Skin of body (tissue), 1 donor: ENCODE measurements at regions not wholly inside any gene's neighbourhood (a gene's known extent, or its start where the extent isn't known, plus 50 kb on each side); places are given as distances from the start of the nearest gene placed in this dataset.

Source experiments
- DNase-seq: peaks from one replicate; lab custom pipeline; 2025; lab: John Stamatoyannopoulos, UW

DNA sequence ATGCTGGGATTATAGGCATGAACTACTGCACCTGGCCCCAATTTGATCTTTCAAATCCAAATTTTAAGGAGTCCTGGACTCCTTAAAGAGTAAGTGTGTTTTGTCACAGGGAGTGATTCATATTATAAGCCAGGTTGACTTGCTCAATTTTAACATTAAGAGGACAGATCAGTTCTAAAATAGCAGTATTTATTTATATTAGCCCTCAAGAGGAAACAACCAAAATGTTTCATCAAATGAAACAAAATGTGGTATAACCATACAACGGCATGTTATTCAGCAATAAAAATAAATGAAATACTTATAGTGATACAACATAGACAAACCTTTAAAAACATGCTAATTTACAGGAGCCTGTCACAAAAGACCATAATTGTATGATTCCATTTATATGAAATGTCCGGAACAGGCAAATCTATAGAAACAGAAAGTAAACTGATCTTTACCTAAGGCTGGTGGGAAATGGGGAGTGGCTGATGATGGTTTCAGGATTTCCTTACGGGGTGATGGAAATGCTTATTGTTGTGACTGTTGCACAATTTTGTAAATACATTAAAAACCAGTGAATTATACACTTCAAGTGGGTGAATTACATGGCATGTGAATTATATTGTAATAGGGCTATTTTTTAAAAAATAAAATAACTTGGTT, 637.4 kb downstream of the MMUT start:
- no peak for DNase-seq

DNA sequence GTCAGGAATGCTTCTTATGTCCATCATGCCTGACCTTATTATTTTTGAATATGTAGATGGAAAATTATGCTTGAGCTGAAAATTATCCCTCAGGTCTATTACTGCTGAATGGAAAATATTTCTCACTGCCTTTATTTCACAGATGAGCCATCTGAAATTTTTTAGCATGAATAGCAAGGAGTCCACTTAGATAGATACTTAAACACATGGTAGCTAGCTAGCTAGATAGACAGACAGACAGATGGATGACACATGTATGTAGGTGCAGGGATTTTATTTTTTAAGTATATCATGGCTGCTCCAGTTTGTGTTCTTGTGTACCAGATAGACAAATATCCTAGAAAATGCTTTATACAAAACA, 645.0 kb downstream of the MMUT start:
- DNase-seq: no peak

DNA sequence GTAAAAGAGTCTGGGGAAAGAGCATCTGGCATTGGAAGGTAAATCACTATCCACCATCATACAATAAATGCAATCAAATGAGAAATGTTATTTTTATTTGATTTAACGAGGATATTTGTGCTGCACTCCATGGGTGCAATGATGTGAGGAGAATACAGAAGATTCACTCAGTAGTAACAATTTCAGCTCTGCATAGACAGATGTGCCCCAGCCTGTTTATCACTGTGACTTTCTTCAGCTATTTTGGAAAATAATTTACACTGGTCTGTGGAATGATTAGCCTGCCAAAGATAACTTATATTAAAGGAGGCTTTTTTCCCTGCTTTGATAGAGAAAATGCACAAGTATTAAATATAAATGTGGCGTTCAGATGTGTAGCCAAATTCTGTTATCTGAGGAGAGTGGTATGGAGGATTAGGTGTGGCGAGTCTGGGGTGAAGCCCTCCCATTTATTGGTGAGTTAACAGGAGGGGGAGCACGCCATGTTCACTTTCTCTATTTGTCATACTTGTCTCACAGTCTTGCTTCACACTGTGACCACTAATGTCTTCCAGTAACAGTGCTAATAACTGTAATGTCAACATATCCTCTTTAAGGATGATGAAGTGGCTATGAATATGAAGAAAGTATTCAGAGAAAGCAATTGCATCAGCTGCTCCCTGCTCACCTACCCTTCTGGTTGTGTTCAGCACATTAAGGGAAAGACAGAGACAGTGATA, 645.6 kb downstream of the MMUT start:
- DNase-seq: no peak

DNA sequence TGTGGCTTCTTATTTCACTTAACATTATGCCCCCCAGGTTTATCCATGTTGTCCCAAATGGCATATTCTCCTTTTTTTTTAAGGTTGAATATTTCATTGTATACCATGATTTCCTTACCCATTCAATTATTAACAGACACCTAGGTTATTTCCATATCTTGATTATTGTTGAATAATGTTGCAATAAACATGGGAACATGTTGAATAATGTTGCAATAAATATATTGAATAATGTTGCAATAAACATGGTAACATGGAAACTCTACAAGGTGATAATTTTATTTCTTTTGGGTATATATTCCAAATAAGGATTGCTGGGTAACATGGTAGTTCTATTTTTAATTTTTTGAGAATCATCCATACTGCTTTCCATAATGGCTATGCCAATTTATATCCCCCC, 648.1 kb downstream of the MMUT start:
- no peak for DNase-seq

DNA sequence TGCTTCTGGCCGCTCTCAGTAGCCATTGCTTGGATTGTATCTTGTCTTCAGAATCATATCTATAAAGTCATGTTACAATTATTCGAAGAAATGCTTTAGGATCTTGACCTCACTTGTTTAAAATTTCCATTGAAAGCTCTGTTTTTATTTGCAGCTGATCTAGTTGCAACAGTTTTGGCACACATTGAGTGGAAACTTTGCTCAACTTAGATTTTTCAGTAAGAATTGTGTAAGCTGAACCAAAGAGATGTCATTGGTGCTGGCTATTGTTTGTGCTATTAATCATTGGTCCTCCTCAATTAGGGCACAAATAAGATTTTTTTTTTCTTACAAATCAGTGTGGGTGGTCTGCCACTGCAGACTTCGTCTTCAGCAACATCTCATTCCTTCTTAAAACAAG, 649.2 kb downstream of the MMUT start:
- DNase-seq: no peak

DNA sequence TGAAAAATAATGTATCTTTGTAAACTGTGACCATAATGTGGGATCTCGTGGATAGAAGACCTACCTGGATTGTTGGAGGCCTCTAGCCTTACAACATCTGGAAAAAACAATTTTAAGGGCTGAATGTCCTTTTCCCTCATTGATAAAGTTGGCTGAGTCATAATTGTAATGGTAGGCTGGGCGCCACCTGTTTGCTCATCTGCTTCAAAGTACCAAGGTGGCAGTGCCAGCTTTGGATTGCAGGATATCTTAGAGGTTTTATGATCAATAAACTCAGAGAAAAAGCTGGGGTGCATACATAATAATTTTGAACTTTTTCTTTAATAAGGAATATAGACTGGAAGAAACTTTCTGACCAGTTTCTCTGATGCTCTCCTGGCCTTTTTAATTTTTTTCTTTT, 653.4 kb downstream of the MMUT start:
- no peak for DNase-seq

DNA sequence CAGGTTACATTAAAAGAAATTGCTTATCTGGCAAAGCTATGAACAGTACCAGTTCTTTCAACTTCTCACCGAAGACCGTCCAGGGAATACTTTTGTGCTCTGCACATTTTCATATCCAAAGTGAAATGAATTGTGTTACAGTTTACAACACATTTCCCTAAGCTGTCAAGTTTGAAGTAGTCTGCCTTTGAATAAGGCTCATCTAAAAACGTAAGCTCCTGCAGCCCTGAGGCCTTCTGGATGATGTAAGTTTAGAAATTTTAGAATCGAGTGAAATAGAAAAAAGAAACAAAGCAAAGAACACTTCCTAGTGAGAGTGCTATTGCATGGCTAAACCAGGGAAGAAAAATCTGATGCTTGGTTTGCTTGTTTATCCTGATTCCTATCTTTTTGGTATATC, 653.8 kb downstream of the MMUT start:
- no peak for DNase-seq

DNA sequence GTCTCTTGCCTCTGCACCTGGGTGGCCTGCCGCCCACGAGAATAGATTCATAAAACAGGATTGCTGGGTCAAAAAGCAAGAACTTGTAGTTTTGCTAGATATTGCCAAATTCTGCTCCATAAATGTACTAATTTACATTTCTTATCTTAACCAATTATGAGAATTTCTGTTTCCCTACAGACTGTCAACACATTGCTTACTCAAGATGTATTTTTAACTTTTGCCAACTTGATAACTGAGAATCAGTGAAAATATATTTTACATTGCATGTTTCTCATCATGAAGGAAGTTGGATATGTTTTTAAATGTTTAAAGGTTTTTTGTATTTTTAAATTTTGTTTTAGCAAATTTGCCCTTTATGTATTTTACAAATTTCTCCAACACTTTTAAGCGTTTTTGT, 664.8 kb downstream of the MMUT start:
- no peak for DNase-seq

DNA sequence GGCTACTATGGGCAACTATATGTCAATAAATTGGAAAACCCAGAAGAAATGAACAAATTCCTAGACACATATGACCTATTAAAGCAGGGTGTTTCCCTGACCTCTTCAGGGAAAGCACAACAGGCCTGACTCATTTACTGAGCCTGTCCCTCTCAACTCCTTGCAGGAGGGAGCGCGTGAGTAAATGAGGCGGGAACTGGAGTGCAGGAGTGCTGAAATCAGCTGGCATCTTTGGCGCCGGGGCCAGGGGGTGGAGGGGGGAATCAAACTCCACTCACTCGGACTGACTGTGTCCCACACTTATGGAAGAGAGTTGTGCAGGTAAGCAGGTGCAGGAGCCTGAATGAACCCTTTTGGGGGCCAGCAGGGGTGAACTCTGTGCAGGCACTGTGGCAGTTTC, 671.2 kb upstream of the PTCHD4 start:
- DNase-seq: no peak

DNA sequence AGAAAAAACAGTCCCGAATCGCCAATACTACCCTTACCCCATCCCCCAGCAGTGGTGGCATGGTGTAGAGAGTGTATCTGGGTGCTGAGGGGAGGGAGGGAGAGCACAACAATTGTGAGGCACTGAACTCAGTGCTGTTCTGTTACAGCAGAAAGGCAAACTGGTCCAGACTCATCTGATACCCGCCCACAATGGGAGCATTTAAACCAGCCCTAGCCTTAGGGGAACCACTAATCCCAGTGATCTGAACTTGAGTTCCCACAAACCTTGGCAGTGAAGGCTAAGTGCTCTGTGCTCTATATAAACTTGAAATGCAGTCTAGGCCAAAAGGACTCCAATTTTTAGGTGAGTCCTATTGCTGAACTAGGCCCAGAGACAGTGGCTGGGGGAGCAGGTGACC, 666.4 kb upstream of the PTCHD4 start:
- DNase-seq: no peak

DNA sequence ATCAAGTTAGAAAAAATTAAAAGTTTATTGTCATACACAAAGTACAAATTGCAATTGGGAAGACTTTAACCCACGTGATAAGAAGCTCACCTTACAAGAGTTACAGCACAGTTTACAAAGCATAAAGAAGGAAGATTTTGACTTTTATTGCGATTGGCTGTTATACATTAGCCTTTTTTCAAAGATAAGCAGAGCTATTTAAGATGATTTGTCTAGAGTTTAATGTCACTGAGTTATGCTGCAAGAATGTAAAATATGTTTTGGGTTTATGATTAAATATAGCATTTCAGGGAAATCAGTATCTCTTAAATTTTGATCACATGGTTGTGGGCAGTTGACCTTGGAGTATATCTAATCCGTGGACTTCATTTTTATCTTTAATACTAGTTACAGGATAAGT, 664.2 kb upstream of the PTCHD4 start:
- DNase-seq: no peak

DNA sequence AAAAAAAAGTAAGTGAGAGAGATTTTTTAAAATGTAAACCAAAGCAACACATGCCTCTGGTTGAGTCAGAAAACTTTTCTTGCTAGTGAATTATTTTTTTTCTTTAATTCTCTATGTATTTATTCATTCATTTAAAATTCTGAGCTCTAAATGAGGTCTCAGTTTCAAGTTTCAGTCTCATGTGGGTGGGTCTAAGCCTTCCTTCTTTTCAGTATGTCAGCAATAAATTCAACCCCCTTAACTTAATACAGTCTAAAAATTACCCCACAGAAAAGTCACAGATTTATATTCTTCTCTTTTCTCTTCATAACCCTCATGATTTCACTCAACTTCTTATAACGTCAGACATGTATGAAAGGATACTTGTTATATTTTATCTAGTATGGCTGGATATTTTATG, 663.3 kb upstream of the PTCHD4 start:
- DNase-seq: no peak

DNA sequence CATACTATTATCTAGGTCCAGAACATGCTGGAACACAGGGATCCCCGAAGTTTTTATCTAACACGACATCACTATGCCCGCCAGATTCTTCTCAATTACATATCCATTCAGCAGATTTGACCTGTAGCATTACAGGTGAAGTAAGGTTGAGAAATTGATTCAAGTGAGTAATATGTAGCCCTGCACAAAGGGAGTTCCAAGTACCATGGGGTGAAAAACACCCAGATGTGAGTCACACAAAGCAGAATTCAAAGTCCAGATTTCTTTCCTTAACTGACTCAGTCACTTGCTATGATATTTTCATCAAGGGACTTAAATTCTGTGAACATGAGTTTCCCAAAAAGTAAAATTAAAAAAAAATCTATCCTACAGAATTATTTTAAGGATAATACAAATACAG, 655.4 kb upstream of the PTCHD4 start:
- DNase-seq: no peak

DNA sequence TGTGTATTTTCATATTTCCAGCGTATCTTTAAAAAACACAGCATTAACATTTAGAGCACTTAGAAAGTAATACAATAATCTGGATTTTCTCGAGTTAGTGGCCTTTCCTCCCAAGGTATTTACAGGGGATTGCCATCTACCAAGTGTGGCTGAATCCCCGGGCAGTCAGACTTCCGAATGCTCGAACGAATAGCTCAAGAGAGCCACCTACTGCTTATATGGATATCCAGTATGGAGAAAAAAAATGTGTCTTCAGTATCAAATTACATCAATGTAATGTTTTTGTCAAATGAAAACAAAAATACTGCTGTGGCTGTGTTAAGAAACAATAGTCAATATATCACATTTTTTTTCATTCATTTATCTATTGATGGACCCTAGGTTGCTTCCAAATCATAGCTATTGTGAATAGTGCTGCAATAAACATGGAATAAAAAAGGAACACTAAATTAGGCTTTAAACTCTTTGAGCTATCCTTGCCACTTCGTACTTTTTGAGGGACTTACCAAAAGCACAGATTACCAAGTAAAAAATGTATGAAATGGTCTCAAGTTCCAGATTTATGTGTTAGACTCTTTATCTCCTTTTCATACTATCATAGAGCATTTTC, 654.5 kb upstream of the PTCHD4 start:
- peak; percentile 21 for DNase-seq

DNA sequence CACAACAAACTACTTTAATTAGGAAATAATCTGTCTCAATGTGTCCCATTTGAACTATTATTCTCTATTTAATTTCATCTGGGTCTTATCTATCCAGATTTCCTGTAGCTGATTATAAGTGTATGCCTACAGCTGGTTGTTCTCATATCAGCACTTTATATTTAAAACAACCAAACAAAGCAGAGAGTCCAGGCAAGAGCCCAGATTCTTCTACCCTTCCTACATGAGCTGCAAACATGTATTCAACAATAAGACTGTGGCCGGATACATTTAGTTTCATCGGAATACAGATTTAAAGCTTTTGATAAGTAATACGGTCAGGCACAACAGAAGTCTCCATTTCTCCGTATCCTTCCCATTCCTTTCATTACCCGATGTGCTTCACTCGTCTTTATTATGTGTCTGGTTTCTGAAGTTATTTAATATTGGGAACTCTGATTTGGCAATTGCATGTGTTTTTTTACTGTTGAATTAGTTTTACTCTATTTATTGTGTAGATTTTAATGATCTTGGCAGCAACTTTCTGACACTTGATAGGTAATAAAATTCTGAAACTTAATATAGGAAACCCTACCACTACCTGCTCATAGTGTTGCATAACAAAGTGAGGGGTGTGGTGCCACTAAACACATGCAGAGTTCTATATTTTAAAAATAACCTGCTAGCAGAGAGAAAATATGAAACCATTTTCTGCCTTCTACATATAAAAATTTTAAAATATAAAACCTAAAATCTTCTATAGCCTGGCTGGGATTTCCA, 653.5 kb upstream of the PTCHD4 start:
- no peak for DNase-seq

DNA sequence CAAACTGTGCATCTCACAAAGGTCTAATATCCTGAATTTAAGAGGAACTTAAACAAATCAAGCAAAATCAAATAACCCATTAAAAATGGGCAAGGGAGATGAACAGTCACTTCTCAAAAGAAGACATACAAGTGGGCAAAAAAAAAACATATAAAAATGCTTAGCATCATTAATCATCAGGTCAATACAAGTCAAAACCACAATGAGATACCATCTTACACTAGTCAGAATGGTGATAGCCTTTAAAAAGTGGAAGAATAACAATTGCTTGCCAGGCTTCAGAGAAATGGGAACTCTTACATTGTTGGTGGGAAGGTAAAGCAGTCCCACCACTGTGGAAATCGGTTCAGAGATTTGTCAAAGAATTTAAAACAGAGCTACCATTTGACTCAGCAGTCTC, 646.7 kb upstream of the PTCHD4 start:
- no peak for DNase-seq

DNA sequence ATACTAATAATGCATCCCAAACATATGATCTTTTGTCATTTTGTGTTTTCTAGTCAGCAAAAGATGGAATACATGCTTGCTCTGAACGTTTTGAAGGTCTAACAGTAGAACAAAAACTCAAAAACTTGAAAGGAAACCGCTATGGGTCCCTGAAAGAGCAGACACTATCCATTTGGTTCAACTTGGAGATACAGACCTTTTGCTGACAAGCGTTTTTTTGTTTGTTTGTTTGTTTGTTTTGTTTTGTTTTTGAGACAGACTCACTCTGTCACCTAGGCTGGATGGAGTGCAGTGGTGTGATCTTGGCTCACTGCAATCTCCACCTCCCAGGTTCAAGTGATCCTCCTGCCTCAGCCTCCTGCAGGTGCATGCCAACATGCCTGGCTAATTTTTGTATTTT, 644.3 kb upstream of the PTCHD4 start:
- no peak for DNase-seq

DNA sequence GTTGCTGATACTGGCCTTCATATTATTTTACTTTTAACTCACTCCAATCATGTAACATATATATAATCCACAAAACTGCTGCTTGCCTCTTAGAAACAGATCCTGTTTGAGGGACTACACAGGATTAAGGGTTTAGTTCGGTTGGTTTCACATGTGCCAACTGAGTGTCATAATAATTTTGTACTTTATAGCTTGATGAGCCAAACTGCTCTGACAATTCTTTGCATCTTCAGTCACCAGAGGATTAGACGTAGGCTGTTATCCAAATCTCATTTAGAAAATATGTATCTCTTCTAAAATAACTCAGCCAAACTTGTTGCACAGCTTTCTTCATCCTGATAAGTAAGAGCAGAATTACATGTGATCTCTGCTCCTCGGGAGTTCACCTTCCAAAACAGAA, 643.6 kb upstream of the PTCHD4 start:
- DNase-seq: no peak

DNA sequence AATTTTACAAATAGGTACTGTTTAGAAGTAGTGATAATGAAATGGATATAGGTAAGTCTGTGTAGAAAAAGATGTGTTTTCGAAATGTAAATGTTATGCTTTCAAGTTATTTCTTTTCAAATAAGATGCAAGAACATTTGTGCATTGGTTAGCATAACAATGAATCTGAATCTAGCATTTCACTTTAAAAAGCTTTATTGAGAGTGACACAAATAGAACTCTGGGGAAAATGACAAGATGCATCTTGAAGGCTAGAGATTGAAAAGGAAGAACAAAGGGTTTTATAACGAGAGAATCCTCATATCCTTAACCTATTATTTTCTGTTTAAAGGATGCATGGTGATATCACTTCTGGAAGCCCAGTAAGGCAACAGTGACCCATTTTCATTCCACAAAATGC, 639.9 kb upstream of the PTCHD4 start:
- DNase-seq: no peak

DNA sequence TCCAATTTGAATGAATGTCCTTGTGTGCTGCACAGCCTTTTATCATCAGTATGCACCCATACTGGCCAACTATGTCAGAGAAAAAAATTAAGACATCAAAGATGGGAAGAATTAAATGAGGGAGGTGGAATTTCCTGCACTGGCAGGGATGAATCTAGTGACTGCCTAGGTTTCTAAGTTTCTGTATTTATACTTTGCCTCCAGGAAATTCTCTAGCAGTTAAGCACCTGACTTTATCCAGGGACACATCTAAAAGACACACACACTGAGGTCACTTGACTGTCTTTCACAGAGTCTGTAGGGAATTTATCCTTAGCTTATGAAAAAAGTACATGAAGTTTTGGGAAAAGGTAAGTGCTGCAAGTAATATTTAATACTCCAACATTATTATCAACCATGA, 636.5 kb upstream of the PTCHD4 start:
- no peak for DNase-seq

DNA sequence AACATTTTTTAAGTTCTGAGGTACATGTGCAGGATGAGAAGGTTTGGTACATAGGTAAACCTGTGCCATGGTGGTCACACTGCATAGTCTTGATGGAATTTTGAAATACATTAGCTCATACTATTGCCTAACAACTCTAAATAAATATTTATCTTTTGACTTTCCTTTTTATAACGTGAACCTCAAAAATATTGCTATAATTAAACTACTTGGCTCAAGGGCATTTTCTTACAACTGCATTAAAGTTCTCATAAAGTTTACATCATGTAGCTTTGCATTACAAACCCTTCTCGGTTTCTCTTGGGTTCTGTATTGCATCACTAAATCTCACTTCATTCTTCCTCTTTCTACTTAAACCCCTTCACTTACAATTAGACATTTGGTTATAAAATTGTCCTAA, 636.0 kb upstream of the PTCHD4 start:
- no peak for DNase-seq

DNA sequence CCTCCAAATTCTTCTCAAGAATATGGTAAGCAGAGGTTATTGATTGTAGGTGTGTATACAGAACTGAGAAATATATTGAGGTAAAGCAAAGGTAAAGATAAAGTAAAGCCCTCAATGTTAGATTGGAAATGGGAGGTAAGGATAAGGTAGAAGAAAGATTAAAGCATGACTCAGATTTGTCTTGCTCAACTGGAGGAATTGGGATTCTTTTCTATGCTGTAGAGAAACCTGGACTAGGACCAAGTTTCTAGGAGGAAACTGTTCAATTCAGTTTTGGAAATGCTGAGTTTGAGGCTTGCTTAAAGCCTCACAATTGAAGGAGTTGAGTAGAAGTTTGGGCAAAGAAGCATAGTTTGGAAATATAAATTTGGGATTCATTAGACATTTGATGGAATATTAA, 634.0 kb upstream of the PTCHD4 start:
- no peak for DNase-seq

DNA sequence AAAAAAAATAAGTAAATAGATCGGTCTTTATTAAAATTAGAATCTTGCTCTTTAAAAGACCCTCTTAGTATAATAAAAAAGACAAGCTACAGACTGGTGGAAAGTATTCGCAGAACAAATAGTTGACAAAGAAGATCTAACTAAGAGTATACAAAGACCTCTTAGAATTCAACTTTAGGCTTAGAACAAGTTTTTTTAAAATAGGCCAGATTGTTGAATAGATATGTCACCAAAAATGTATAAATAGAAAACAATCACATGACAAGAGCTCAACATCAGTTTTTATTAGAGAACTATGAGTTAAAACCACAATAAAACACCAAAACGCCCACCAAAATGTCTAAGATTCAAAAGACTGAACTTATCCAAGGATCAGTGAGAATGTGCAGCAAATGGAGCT, 632.7 kb upstream of the PTCHD4 start:
- DNase-seq: no peak
